Calu3 (cell line): ENCODE measurements at regions not wholly inside any gene's neighbourhood (a gene's known extent, or its start where the extent isn't known, plus 50 kb on each side); places are given as distances from the start of the nearest gene placed in this dataset.

ENCODE experiments used
- BruUV-seq: library from RNA; stranded (reverse); fragments of 400-500 nt; replicated peaks from 2 replicates; lab custom pipeline; 2021; lab: Mats Ljungman, UMichigan
- CTCF ChIA-PET: fragments of 300-600 bp; sonication (Branson Sonifier 250); formaldehyde crosslinking; loops from one replicate; lab custom pipeline; 2022; ENCODE audit warnings: antibody characterized with exemption; lab: Charles Lee
- DNase-seq: peaks from one replicate; pipeline ENCODE4 v3.0.0; 2022
- H3K27ac Mint-ChIP-seq: one replicate; pipeline ENCODE4 v1.8.0; 2022; ENCODE audit warnings: mixed read lengths; ENCODE audit not compliant: unreplicated experiment
- H3K27me3 Mint-ChIP-seq: one replicate; pipeline ENCODE4 v1.8.0; 2022; ENCODE audit warnings: mixed read lengths; ENCODE audit not compliant: unreplicated experiment
- H3K36me3 Mint-ChIP-seq: one replicate; pipeline ENCODE4 v1.8.0; 2022; ENCODE audit warnings: mild to moderate bottlenecking, moderate library complexity, mixed read lengths; ENCODE audit not compliant: insufficient read depth, unreplicated experiment
- H3K4me1 Mint-ChIP-seq: one replicate; pipeline ENCODE4 v1.8.0; 2022; ENCODE audit warnings: mild to moderate bottlenecking, low read depth, mixed read lengths; ENCODE audit not compliant: unreplicated experiment
- H3K4me3 Mint-ChIP-seq: one replicate; pipeline ENCODE4 v1.8.0; 2022; ENCODE audit warnings: mild to moderate bottlenecking, low read depth, moderate library complexity, mixed read lengths; ENCODE audit not compliant: unreplicated experiment
- H3K9me3 Mint-ChIP-seq: one replicate; pipeline ENCODE4 v1.8.0; 2022; ENCODE audit warnings: low read depth, mixed read lengths; ENCODE audit not compliant: unreplicated experiment
- CTCF ChIP-seq: fragments of 200-600 bp; IDR thresholded peaks from one replicate; pipeline ENCODE4 v1.8.0; 2022; ENCODE audit warnings: antibody characterized with exemption; ENCODE audit not compliant: unreplicated experiment
- intact Hi-C: fragments of 100-400 bp; cut with micrococcal nuclease; formaldehyde crosslinking; loops from one replicate; pipeline ENCODE4 v1.10.0; 2022; ENCODE audit not compliant: unreplicated experiment

GRCh38 chr1:105556266-105556665, 1500.2 kb upstream of the PRMT6 start:
- Mint-ChIP-seq H3K36me3 (no peaks in the 10 kb centered on the region), H3K9me3 (no peaks in the 10 kb centered on the region), H3K27me3 (no peaks in the 10 kb centered on the region), H3K27ac (no peak overlapping the region), H3K4me1 (no peaks in the 10 kb centered on the region), H3K4me3 (no peak overlapping the region)
- TF ChIP-seq CTCF: no peak
- CTCF ChIA-PET: no interaction called here
- intact Hi-C loops: no loop called here
- no TSS peak for BruUV-seq
- DNase-seq: no peak

GRCh38 chr1:105558023-105558422, 1498.5 kb upstream of the PRMT6 start:
- Mint-ChIP-seq H3K36me3 (no peaks in the 10 kb centered on the region), H3K4me1 (no peaks in the 10 kb centered on the region), H3K27me3 (no peaks in the 10 kb centered on the region), H3K9me3 (no peaks in the 10 kb centered on the region), H3K27ac (no peak overlapping the region), H3K4me3 (no peak overlapping the region)
- BruUV-seq: no TSS peak
- TF ChIP-seq CTCF: no peak
- intact Hi-C loops: no loop called here
- CTCF ChIA-PET: no interaction called here
- no peak for DNase-seq

GRCh38 chr1:105565006-105565405, 1491.5 kb upstream of the PRMT6 start:
- H3K4me3 Mint-ChIP-seq: no peak overlapping the region
- BruUV-seq: no TSS peak

GRCh38 chr1:105585791-105586190, 1470.7 kb upstream of the PRMT6 start:
- BruUV-seq: no TSS peak
- H3K4me3 Mint-ChIP-seq: no peak overlapping the region
- intact Hi-C loops: no loop called here
- DNase-seq: no peak
- peaks cover 4% of the 10 kb centered on the region for H3K9me3 Mint-ChIP-seq
- no peak for TF ChIP-seq CTCF
- no peak overlapping the region for H3K27ac Mint-ChIP-seq
- no peaks in the 10 kb centered on the region for H3K36me3 Mint-ChIP-seq
- no peaks in the 10 kb centered on the region for H3K27me3 Mint-ChIP-seq
- CTCF ChIA-PET: no interaction called here
- no peaks in the 10 kb centered on the region for H3K4me1 Mint-ChIP-seq

More at GRCh38 chr1:105565006-105565405, 1491.5 kb upstream of the PRMT6 start:
- no peaks in the 10 kb centered on the region for H3K27me3 Mint-ChIP-seq
- intact Hi-C loops: no loop called here
- DNase-seq: no peak
- TF ChIP-seq CTCF: no peak
- CTCF ChIA-PET: no interaction called here
- H3K9me3 Mint-ChIP-seq: peaks cover 2% of the 10 kb centered on the region
- no peak overlapping the region for H3K27ac Mint-ChIP-seq
- H3K4me1 Mint-ChIP-seq: no peaks in the 10 kb centered on the region
- no peaks in the 10 kb centered on the region for H3K36me3 Mint-ChIP-seq
